ENCODE measurements at regions not wholly inside any gene's neighbourhood (a gene's known extent, or its start where the extent isn't known, plus 50 kb on each side); places are given as distances from the start of the nearest gene placed in this dataset.
A peak's percentile ranks its signal among the peaks of the same experiment; 100 is the strongest.

- H3K4me1 Mint-ChIP-seq (ENCODE audit: unreplicated experiment) = peaks cover 32% of the 10 kb centered on the region
- no peak overlapping the region for H3K4me3 Mint-ChIP-seq (ENCODE audit: unreplicated experiment)
- TF ChIP-seq CTCF (IDR thresholded peaks at IDR 0.05) = no peak
- no peak for DNase-seq (ENCODE audit: extremely low spot score, unreplicated experiment)
- no peaks in the 10 kb centered on the region for H3K36me3 Mint-ChIP-seq (ENCODE audit: unreplicated experiment)
- H3K27me3 Mint-ChIP-seq (ENCODE audit: unreplicated experiment) = no peaks in the 10 kb centered on the region
- H3K27ac Mint-ChIP-seq (ENCODE audit: unreplicated experiment) = no peak overlapping the region
- no peaks in the 10 kb centered on the region for H3K9me3 Mint-ChIP-seq (ENCODE audit: unreplicated experiment)
Observed at GRCh38 chr15:62748196-62748595, 294.4 kb upstream of the TPM1 start.

- no peak overlapping the region for H3K27ac Mint-ChIP-seq (ENCODE audit: unreplicated experiment)
- DNase-seq (ENCODE audit: extremely low spot score, unreplicated experiment) = no peak
Observed at GRCh38 chr15:62749036-62749815, 293.3 kb upstream of the TPM1 start.

GRCh38 chr15:62750471-62750870 is 292.1 kb upstream of the TPM1 start:
- Mint-ChIP-seq H3K4me1 (ENCODE audit: unreplicated experiment) (peaks cover 34% of the 10 kb centered on the region), H3K27me3 (ENCODE audit: unreplicated experiment) (no peaks in the 10 kb centered on the region), H3K36me3 (ENCODE audit: unreplicated experiment) (peaks cover 2% of the 10 kb centered on the region), H3K27ac (ENCODE audit: unreplicated experiment) (no peak overlapping the region), H3K9me3 (ENCODE audit: unreplicated experiment) (no peaks in the 10 kb centered on the region), H3K4me3 (ENCODE audit: unreplicated experiment) (no peak overlapping the region)
- DNase-seq (ENCODE audit: extremely low spot score, unreplicated experiment) = no peak
- no peak for TF ChIP-seq CTCF (IDR thresholded peaks at IDR 0.05)

More at GRCh38 chr15:62749036-62749815, 293.3 kb upstream of the TPM1 start:
- Mint-ChIP-seq H3K9me3 (ENCODE audit: unreplicated experiment) (no peaks in the 10 kb centered on the region), H3K36me3 (ENCODE audit: unreplicated experiment) (peaks cover 2% of the 10 kb centered on the region), H3K27me3 (ENCODE audit: unreplicated experiment) (no peaks in the 10 kb centered on the region), H3K4me3 (ENCODE audit: unreplicated experiment) (no peak overlapping the region), H3K4me1 (ENCODE audit: unreplicated experiment) (peaks cover 34% of the 10 kb centered on the region)
- TF ChIP-seq CTCF (IDR thresholded peaks at IDR 0.05) = no peak

GRCh38 chr15:62752657-62753517 is 289.7 kb upstream of the TPM1 start:
- Mint-ChIP-seq H3K36me3 (ENCODE audit: unreplicated experiment) (peaks cover 2% of the 10 kb centered on the region), H3K4me3 (ENCODE audit: unreplicated experiment) (no peak overlapping the region), H3K27ac (ENCODE audit: unreplicated experiment) (peak overlapping the region; percentile 33), H3K4me1 (ENCODE audit: unreplicated experiment) (peaks cover 42% of the 10 kb centered on the region), H3K27me3 (ENCODE audit: unreplicated experiment) (no peaks in the 10 kb centered on the region), H3K9me3 (ENCODE audit: unreplicated experiment) (no peaks in the 10 kb centered on the region)
- no peak for DNase-seq (ENCODE audit: extremely low spot score, unreplicated experiment)
- TF ChIP-seq CTCF (IDR thresholded peaks at IDR 0.05) = no peak

Measured in osteocyte (in vitro differentiated cells).